SK-N-SH (cell line): ENCODE measurements at regions not wholly inside any gene's neighbourhood (a gene's known extent, or its start where the extent isn't known, plus 50 kb on each side); places are given as distances from the start of the nearest gene placed in this dataset.

Source experiments
- CTCF ChIA-PET: fragments of 300-600, 350-600 bp; formaldehyde crosslinking; extraction: SDS; loops from one replicate; lab custom pipeline; 2021; lab: Yijun Ruan, JAX
- POLR2A ChIA-PET: fragments of 350-600 bp; sonication (Branson Sonifier 250); formaldehyde crosslinking; extraction: SDS; loops from one replicate; lab custom pipeline; 2020; ENCODE audit warnings: antibody characterized with exemption, inconsistent platforms; lab: Yijun Ruan, JAX
- DNase-seq: peaks from one replicate; pipeline ENCODE4 v3.0.0; 2012
- H2AFZ ChIP-seq: fragments of 200-600 bp; sonication (generic); 2 replicates; pipeline ENCODE4 v1.8.1; 2016; ENCODE audit warnings: antibody characterized with exemption, mild to moderate bottlenecking, low read depth
- H3F3A ChIP-seq: fragments of 200-600 bp; sonication (generic); replicated peaks from 2 replicates; pipeline ENCODE3; 2016; ENCODE audit warnings: antibody characterized with exemption, mild to moderate bottlenecking; ENCODE audit not compliant: insufficient read depth
- H3K27ac ChIP-seq, 2 experiments: fragments of 200-500 bp in 1 of 2; fragments of 200-600 bp in 1 of 2; sonication (Bioruptor generic) in 1 of 2; sonication (generic), shearing (Covaris generic) in 1 of 2; 2 replicates each; pipeline versions ENCODE4 v1.5.1 to v1.6.1; 2014 to 2016; ENCODE audit warnings: low read depth in 2 of 2, inconsistent platforms in 1 of 2, low read length in 1 of 2, mild to moderate bottlenecking in 1 of 2, mixed read lengths in 1 of 2
- H3K27me3 ChIP-seq: fragments of 200-600 bp; sonication (generic), shearing (Covaris generic); 2 replicates; pipeline ENCODE4 v1.6.1; 2016; ENCODE audit warnings: mixed run types; ENCODE audit not compliant: insufficient read depth
- H3K36me3 ChIP-seq, 2 experiments: fragments of 200-500 bp in 1 of 2; fragments of 200-600 bp in 1 of 2; sonication (Bioruptor generic) in 1 of 2; sonication (generic) in 1 of 2; replicated peaks in 1 of 2; 2 replicates each; pipeline versions ENCODE3 to v1.5.1; 2014 to 2016; ENCODE audit warnings: low read length in 1 of 2, mild to moderate bottlenecking in 1 of 2; ENCODE audit not compliant: insufficient read depth in 2 of 2, control insufficient read depth in 1 of 2
- H3K4me1 ChIP-seq, 2 experiments: fragments of 200-500 bp in 1 of 2; fragments of 200-600 bp in 1 of 2; sonication (Bioruptor generic) in 1 of 2; sonication (generic), shearing (Covaris generic) in 1 of 2; 2 replicates each; pipeline versions ENCODE4 v1.5.1 to v1.6.1; 2014 to 2016; ENCODE audit warnings: low read depth in 1 of 2, low read length in 1 of 2, mixed run types in 1 of 2; ENCODE audit not compliant: insufficient read depth in 2 of 2, control insufficient read depth in 1 of 2
- H3K4me2 ChIP-seq: fragments of 200-600 bp; sonication (generic), shearing (Covaris generic); 2 replicates; pipeline ENCODE4 v1.6.1; 2017; ENCODE audit warnings: mixed run types
- H3K4me3 ChIP-seq, 2 experiments: fragments of 200-500 bp in 1 of 2; fragments of 200-600 bp in 1 of 2; sonication (Bioruptor generic) in 1 of 2; sonication (generic), shearing (Covaris generic) in 1 of 2; 2 replicates each; pipeline versions ENCODE4 v1.5.1 to v1.8.1; 2014 to 2016; ENCODE audit warnings: low read depth in 2 of 2, inconsistent platforms in 1 of 2, low read length in 1 of 2, mild to moderate bottlenecking in 1 of 2, mixed read lengths in 1 of 2, moderate library complexity in 1 of 2
- H3K79me2 ChIP-seq: fragments of 200-600 bp; sonication (generic); 2 replicates; pipeline ENCODE4 v1.8.1; 2017; ENCODE audit warnings: mild to moderate bottlenecking; ENCODE audit not compliant: insufficient read depth
- H3K9ac ChIP-seq: fragments of 200-600 bp; sonication (generic); 2 replicates; pipeline ENCODE4 v1.6.1; 2017; ENCODE audit warnings: mixed run types
- H3K9me2 ChIP-seq: fragments of 200-600 bp; sonication (generic); 2 replicates; pipeline ENCODE4 v1.6.1; 2017; ENCODE audit warnings: mixed run types
- H3K9me3 ChIP-seq: fragments of 200-600 bp; sonication (generic); 2 replicates; pipeline ENCODE4 v1.6.1; 2017; ENCODE audit warnings: mixed run types, mild to moderate bottlenecking, moderate library complexity
- H4K20me1 ChIP-seq: fragments of 200-600 bp; sonication (generic); 2 replicates; pipeline ENCODE4 v1.6.1; 2017; ENCODE audit warnings: mild to moderate bottlenecking, mixed run types; ENCODE audit not compliant: insufficient read depth
- ELF1 ChIP-seq: IDR thresholded peaks from 2 replicates; pipeline ENCODE4 v1.4.0; 2012
- EZH2phosphoT487 ChIP-seq: fragments of 200-600 bp; sonication (generic); IDR thresholded peaks from 2 replicates; pipeline ENCODE4 v1.6.1; 2017; ENCODE audit warnings: low read depth, mixed run types, mild to moderate bottlenecking, antibody characterized with exemption, moderate library complexity, borderline replicate concordance
- FOXJ3 ChIP-seq: sonication (generic); formaldehyde crosslinking; IDR thresholded peaks from 2 replicates; pipeline ENCODE4 v1.5.1; 2020; ENCODE audit warnings: mild to moderate bottlenecking, missing genetic modification reagents
- IRF3 ChIP-seq: fragments of 150-350 bp; IDR thresholded peaks from 2 replicates; pipeline ENCODE4 v1.6.1; 2016; ENCODE audit warnings: mild to moderate bottlenecking, low read depth, low read length
- JUND ChIP-seq: IDR thresholded peaks from 2 replicates; pipeline ENCODE4 v1.4.0; 2012
- MAX ChIP-seq: IDR thresholded peaks from 2 replicates; pipeline ENCODE4 v1.4.0; 2012; ENCODE audit warnings: low read depth
- MXI1 ChIP-seq: IDR thresholded peaks from 2 replicates; pipeline ENCODE4 v1.6.1; 2012; ENCODE audit warnings: mild to moderate bottlenecking, low read depth, low read length, improper control_type of control experiment
- NRF1 ChIP-seq: IDR thresholded peaks from 2 replicates; pipeline ENCODE4 v1.6.1; 2012; ENCODE audit warnings: low read depth, mild to moderate bottlenecking, low read length
- POLR2AphosphoS5 ChIP-seq: IDR thresholded peaks from 2 replicates; pipeline ENCODE4 v1.6.1; 2012; ENCODE audit warnings: low read depth, low read length
- RAD21 ChIP-seq: IDR thresholded peaks from 2 replicates; pipeline ENCODE4 v1.6.1; 2012; ENCODE audit warnings: mild to moderate bottlenecking, low read length
- RCOR1 ChIP-seq: fragments of 150-350 bp; IDR thresholded peaks from 2 replicates; pipeline ENCODE4 v1.6.1; 2017; ENCODE audit warnings: antibody characterized with exemption, low read length
- RFX5 ChIP-seq: IDR thresholded peaks from 2 replicates; pipeline ENCODE4 v1.6.1; 2012; ENCODE audit warnings: mild to moderate bottlenecking, improper control_type of control experiment, low read length
- SIN3A ChIP-seq: IDR thresholded peaks from 2 replicates; pipeline ENCODE4 v1.6.1; 2012; ENCODE audit warnings: low read depth, mild to moderate bottlenecking, low read length, moderate library complexity, borderline replicate concordance
- TAF1 ChIP-seq: IDR thresholded peaks from 2 replicates; pipeline ENCODE4 v1.6.1; 2012; ENCODE audit warnings: low read depth, mild to moderate bottlenecking, low read length, moderate library complexity, borderline replicate concordance
- TCF12 ChIP-seq: IDR thresholded peaks from 2 replicates; pipeline ENCODE4 v1.4.0; 2012
- TEAD4 ChIP-seq: IDR thresholded peaks from 2 replicates; pipeline ENCODE4 v1.4.0; 2012; ENCODE audit warnings: mild to moderate bottlenecking, borderline replicate concordance; ENCODE audit not compliant: insufficient read depth
- WGBS: methylation state at CpG from one replicate; pipeline ENCODE4 v1.1.6; 2017; ENCODE audit warnings: low lambda C conversion rate; 5-methylcytosine and 5-hydroxymethylcytosine counted together
- TF ChIP-seq, protein P1 (sequence below): IDR thresholded peaks from 2 replicates; pipeline ENCODE4; 2012
- TF ChIP-seq, protein P2 (sequence below): IDR thresholded peaks from 2 replicates; pipeline ENCODE4 v1.6.1; 2012; ENCODE audit warnings: mild to moderate bottlenecking, low read depth, low read length, moderate library complexity

- TF ChIP-seq, protein P1, sequence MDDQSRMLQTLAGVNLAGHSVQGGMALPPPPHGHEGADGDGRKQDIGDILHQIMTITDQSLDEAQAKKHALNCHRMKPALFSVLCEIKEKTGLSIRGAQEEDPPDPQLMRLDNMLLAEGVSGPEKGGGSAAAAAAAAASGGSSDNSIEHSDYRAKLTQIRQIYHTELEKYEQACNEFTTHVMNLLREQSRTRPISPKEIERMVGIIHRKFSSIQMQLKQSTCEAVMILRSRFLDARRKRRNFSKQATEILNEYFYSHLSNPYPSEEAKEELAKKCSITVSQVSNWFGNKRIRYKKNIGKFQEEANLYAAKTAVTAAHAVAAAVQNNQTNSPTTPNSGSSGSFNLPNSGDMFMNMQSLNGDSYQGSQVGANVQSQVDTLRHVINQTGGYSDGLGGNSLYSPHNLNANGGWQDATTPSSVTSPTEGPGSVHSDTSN, result no peak
- TF ChIP-seq FOXJ3 (no peak), IRF3 (no peak), TEAD4 (no peak), RCOR1 (no peak), TAF1 (no peak), POLR2AphosphoS5 (no peak), RAD21 (no peak), RFX5 (no peak), SIN3A (no peak), MAX (no peak), MXI1 (no peak), ELF1 (no peak), NRF1 (no peak), JUND (no peak), EZH2phosphoT487 (no peak), TCF12 (no peak)
- TF ChIP-seq, protein P2, sequence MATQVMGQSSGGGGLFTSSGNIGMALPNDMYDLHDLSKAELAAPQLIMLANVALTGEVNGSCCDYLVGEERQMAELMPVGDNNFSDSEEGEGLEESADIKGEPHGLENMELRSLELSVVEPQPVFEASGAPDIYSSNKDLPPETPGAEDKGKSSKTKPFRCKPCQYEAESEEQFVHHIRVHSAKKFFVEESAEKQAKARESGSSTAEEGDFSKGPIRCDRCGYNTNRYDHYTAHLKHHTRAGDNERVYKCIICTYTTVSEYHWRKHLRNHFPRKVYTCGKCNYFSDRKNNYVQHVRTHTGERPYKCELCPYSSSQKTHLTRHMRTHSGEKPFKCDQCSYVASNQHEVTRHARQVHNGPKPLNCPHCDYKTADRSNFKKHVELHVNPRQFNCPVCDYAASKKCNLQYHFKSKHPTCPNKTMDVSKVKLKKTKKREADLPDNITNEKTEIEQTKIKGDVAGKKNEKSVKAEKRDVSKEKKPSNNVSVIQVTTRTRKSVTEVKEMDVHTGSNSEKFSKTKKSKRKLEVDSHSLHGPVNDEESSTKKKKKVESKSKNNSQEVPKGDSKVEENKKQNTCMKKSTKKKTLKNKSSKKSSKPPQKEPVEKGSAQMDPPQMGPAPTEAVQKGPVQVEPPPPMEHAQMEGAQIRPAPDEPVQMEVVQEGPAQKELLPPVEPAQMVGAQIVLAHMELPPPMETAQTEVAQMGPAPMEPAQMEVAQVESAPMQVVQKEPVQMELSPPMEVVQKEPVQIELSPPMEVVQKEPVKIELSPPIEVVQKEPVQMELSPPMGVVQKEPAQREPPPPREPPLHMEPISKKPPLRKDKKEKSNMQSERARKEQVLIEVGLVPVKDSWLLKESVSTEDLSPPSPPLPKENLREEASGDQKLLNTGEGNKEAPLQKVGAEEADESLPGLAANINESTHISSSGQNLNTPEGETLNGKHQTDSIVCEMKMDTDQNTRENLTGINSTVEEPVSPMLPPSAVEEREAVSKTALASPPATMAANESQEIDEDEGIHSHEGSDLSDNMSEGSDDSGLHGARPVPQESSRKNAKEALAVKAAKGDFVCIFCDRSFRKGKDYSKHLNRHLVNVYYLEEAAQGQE, result no peak
- no peaks in the 10 kb centered on the region for H3K9me3 ChIP-seq
- H2AFZ ChIP-seq, result no peak overlapping the region
- 10% methylated on average over 7 of the region's 11 CpGs for WGBS
- H4K20me1 ChIP-seq, result no peaks in the 10 kb centered on the region
- CTCF ChIA-PET, result no interaction called here
- no peaks in the 10 kb centered on the region for H3F3A ChIP-seq
- H3K9me2 ChIP-seq, result no peaks in the 10 kb centered on the region
- H3K79me2 ChIP-seq, result no peaks in the 10 kb centered on the region
- no peak overlapping the region for H3K27ac ChIP-seq
- H3K36me3 ChIP-seq, result no peaks in the 10 kb centered on the region
- no peaks in the 10 kb centered on the region for H3K4me1 ChIP-seq
- H3K4me3 ChIP-seq, result no peak overlapping the region
- no peak overlapping the region for H3K4me2 ChIP-seq
- H3K27me3 ChIP-seq, result no peaks in the 10 kb centered on the region
- no peak for DNase-seq
- no peak overlapping the region for H3K9ac ChIP-seq
- POLR2A ChIA-PET, result no interaction called here
Observed at GRCh38 chr16:8295513-8296237, 294.6 kb downstream of the TMEM114 start.
